ENCODE measurements at regions not wholly inside any gene's neighbourhood (a gene's known extent, or its start where the extent isn't known, plus 50 kb on each side); places are given as distances from the start of the nearest gene placed in this dataset.

GRCh38 chr2:19753818-19754217 is 148.0 kb downstream of the TTC32 start:
- H3K9ac ChIP-seq (ENCODE audit: low read length): no peak overlapping the region
- intact Hi-C loops (cut with micrococcal nuclease): no loop called here
- ChIA-PET POLR2A (no interaction called here), CTCF (no interaction called here)
- ATAC-seq (ENCODE audit: low read depth) (no peak), DNase-seq (no peak)
- H3K4me2 ChIP-seq (replicated peaks; ENCODE audit: low read depth, low read length, poor library complexity, severe bottlenecking): no peak overlapping the region
- WGBS (ENCODE audit: insufficient coverage): 92% methylated on average over 2 of the region's 2 CpGs
- H3K27ac ChIP-seq (ENCODE audit: low read length in 2 of 2): no peak overlapping the region
- H3K4me3 ChIP-seq (ENCODE audit: control extremely low read depth in 1 of 5, extremely low read depth in 1 of 5, insufficient read depth in 1 of 5, low read depth in 2 of 5, low read length in 4 of 5): no peak overlapping the region
- no peaks in the 10 kb centered on the region for H3K4me1 ChIP-seq (ENCODE audit: control insufficient read depth in 2 of 2, insufficient read depth in 2 of 2, low read length in 2 of 2)
- H3K9me3 ChIP-seq (ENCODE audit: control extremely low read depth in 1 of 3, control insufficient read depth in 2 of 3, insufficient read depth in 1 of 3, low read length in 2 of 3): no peaks in the 10 kb centered on the region
- no peak overlapping the region for H3K4me3 Mint-ChIP-seq
- H3K36me3 ChIP-seq (replicated peaks in 1 of 2; ENCODE audit: control extremely low read depth in 1 of 2, control insufficient read depth in 1 of 2, extremely low read depth in 1 of 2, insufficient read depth in 2 of 2, low read length in 1 of 2): no peaks in the 10 kb centered on the region
- TF ChIP-seq CTCF (IDR thresholded peaks at IDR 0.05) (no peak), EZH2 (IDR thresholded peaks at IDR 0.05; ENCODE audit: borderline replicate concordance, insufficient read depth, low read depth, low read length, poor library complexity, severe bottlenecking) (no peak)
- H2AFZ ChIP-seq (ENCODE audit: insufficient read depth, low read depth, low read length, poor library complexity, severe bottlenecking): no peak overlapping the region
- H3K27me3 Mint-ChIP-seq: peaks cover 21% of the 10 kb centered on the region
- no peak overlapping the region for H3K27ac Mint-ChIP-seq
- H3K4me1 Mint-ChIP-seq: no peaks in the 10 kb centered on the region
- peaks cover 0 to 8% (median 1%) of the 10 kb centered on the region in 4 experiments for H3K27me3 ChIP-seq (replicated peaks in 1 of 4; ENCODE audit: control extremely low read depth in 1 of 4, control insufficient read depth in 3 of 4, insufficient read depth in 4 of 4, low read length in 3 of 4)
- H3K9me3 Mint-ChIP-seq (ENCODE audit: insufficient read depth): no peaks in the 10 kb centered on the region
- no peaks in the 10 kb centered on the region for H3K79me2 ChIP-seq (ENCODE audit: control insufficient read depth, insufficient read depth, low read length)
- no peaks in the 10 kb centered on the region for H4K20me1 ChIP-seq (ENCODE audit: control insufficient read depth, insufficient read depth, low read length, poor library complexity, severe bottlenecking)

GRCh38 chr2:19753314-19753713 is 148.5 kb downstream of the TTC32 start:
- Histone ChIP-seq H4K20me1 (ENCODE audit: control insufficient read depth, insufficient read depth, low read length, poor library complexity, severe bottlenecking) (no peaks in the 10 kb centered on the region), H3K9ac (ENCODE audit: low read length) (no peak overlapping the region), H3K79me2 (ENCODE audit: control insufficient read depth, insufficient read depth, low read length) (no peaks in the 10 kb centered on the region), H3K27me3 (replicated peaks in 1 of 4; ENCODE audit: control extremely low read depth in 1 of 4, control insufficient read depth in 3 of 4, insufficient read depth in 4 of 4, low read length in 3 of 4) (peaks cover 0 to 8% (median 1%) of the 10 kb centered on the region in 4 experiments), H3K4me2 (replicated peaks; ENCODE audit: low read depth, low read length, poor library complexity, severe bottlenecking) (no peak overlapping the region), H3K4me1 (ENCODE audit: control insufficient read depth in 2 of 2, insufficient read depth in 2 of 2, low read length in 2 of 2) (no peaks in the 10 kb centered on the region), H2AFZ (ENCODE audit: insufficient read depth, low read depth, low read length, poor library complexity, severe bottlenecking) (no peak overlapping the region), H3K4me3 (ENCODE audit: control extremely low read depth in 1 of 5, extremely low read depth in 1 of 5, insufficient read depth in 1 of 5, low read depth in 2 of 5, low read length in 4 of 5) (no peak overlapping the region), H3K27ac (ENCODE audit: low read length in 2 of 2) (no peak overlapping the region), H3K36me3 (replicated peaks in 1 of 2; ENCODE audit: control extremely low read depth in 1 of 2, control insufficient read depth in 1 of 2, extremely low read depth in 1 of 2, insufficient read depth in 2 of 2, low read length in 1 of 2) (no peaks in the 10 kb centered on the region), H3K9me3 (ENCODE audit: control extremely low read depth in 1 of 3, control insufficient read depth in 2 of 3, insufficient read depth in 1 of 3, low read length in 2 of 3) (no peaks in the 10 kb centered on the region)
- ChIA-PET POLR2A (no interaction called here), CTCF (no interaction called here)
- no peak overlapping the region for H3K27ac Mint-ChIP-seq
- H3K9me3 Mint-ChIP-seq (ENCODE audit: insufficient read depth): no peaks in the 10 kb centered on the region
- DNase-seq: no peak
- H3K27me3 Mint-ChIP-seq: peaks cover 18% of the 10 kb centered on the region
- TF ChIP-seq EZH2 (IDR thresholded peaks at IDR 0.05; ENCODE audit: borderline replicate concordance, insufficient read depth, low read depth, low read length, poor library complexity, severe bottlenecking): no peak
- TF ChIP-seq CTCF (IDR thresholded peaks at IDR 0.05): no peak
- H3K4me1 Mint-ChIP-seq: no peaks in the 10 kb centered on the region
- WGBS (ENCODE audit: insufficient coverage): no CpG with 5 or more reads among the region's 1 CpG
- no peak overlapping the region for H3K4me3 Mint-ChIP-seq
- intact Hi-C loops (cut with micrococcal nuclease): no loop called here
- no peak for ATAC-seq (ENCODE audit: low read depth)

Data from B cell (primary cell).